Left lung (tissue), 4 donors: ENCODE measurements at regions not wholly inside any gene's neighbourhood (a gene's known extent, or its start where the extent isn't known, plus 50 kb on each side); places are given as distances from the start of the nearest gene placed in this dataset.

Experiments
- ATAC-seq: fragments of 200-7000 bp; cut with Tn5 transposase; one replicate; pipeline ENCODE4 v1.9.1; 2020; ENCODE audit warnings: moderate library complexity
- DNase-seq, 4 donors: peaks; one replicate each; pipeline ENCODE4 v3.0.0-alpha.2; 2013 to 2020
- H3K27ac ChIP-seq, 2 donors: fragments of 200-600 bp; sonication (generic) in 1 of 2; one replicate each; pipeline versions ENCODE4 v1.5.0 to v1.8.0; 2020 to 2021
- H3K27me3 ChIP-seq, 2 donors: fragments of 200-600 bp; sonication (generic) in 1 of 2; one replicate each; pipeline versions ENCODE4 v1.5.0 to v1.8.0; 2020 to 2021
- H3K36me3 ChIP-seq, 2 donors: fragments of 200-600 bp; sonication (generic) in 1 of 2; one replicate each; pipeline versions ENCODE4 v1.5.0 to v1.8.0; 2020 to 2021
- H3K4me1 ChIP-seq, 2 donors: fragments of 200-600 bp; one replicate each; pipeline ENCODE4 v1.8.0; 2021
- H3K4me3 ChIP-seq, 2 donors: fragments of 200-600 bp; sonication (generic) in 1 of 2; one replicate each; pipeline versions ENCODE4 v1.5.0 to v1.8.0; 2020 to 2021; ENCODE audit warnings: mild to moderate bottlenecking in 1 of 2
- H3K9me3 ChIP-seq, 2 donors: fragments of 200-600 bp; sonication (generic) in 1 of 2; one replicate each; pipeline versions ENCODE4 v1.5.0 to v1.8.0; 2020 to 2021
- intact Hi-C, 2 donors: fragments of 100-400 bp; cut with DNase I; formaldehyde crosslinking; loops; one replicate each; pipeline versions ENCODE4 v1.11.2 to v1.14.2; 2022
- TF ChIP-seq, protein P1 (sequence below), 2 donors: fragments of 200-600 bp; sonication (generic) in 1 of 2; IDR thresholded peaks; one replicate each; pipeline versions ENCODE4 v1.5.0 to v1.8.0; 2021; ENCODE audit warnings: antibody characterized with exemption in 2 of 2
- donor health status: DM: no; HTN: yes; CAD: no.
- donor health status: DM: no; HTN: no; CAD: no.

DNA sequence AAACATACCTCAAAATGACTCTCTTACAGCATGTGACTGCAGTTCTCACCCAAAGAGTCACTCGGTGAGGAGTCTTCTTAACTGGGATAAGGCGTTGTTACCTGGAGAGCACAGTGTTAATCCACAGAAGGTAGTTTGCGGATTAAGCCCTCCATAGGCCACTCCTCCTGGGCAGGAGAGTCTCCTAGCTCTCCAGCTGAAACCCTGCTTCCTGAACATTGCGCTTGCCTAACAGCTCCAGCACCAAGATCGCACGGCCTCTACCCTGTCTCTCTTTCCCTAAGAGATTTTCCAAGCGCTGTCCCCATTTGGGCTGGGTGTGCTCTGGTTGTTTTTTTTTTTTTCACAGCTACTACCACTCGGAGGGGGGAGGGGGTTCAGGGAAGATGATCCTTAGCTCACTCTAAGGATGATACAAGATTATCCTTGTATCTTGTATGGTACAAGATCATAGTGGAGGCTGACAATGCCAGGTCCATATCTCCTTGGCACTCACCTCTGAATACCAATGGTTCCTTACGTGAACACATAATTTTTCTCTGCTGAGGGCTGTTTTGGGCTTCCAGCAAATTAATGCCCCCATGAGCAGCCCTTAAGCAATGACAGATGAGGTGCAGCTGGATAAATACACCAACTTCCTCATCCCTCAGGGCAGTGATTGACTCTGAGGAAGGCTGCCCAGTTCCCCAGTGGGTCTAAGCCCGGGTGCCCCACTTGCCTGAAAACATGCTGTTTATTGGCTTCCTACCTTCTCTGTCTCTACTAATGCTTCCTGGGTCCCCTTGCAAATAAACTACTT lies 185.2 kb upstream of the TSC22D2 start:
- TF ChIP-seq, protein P1, sequence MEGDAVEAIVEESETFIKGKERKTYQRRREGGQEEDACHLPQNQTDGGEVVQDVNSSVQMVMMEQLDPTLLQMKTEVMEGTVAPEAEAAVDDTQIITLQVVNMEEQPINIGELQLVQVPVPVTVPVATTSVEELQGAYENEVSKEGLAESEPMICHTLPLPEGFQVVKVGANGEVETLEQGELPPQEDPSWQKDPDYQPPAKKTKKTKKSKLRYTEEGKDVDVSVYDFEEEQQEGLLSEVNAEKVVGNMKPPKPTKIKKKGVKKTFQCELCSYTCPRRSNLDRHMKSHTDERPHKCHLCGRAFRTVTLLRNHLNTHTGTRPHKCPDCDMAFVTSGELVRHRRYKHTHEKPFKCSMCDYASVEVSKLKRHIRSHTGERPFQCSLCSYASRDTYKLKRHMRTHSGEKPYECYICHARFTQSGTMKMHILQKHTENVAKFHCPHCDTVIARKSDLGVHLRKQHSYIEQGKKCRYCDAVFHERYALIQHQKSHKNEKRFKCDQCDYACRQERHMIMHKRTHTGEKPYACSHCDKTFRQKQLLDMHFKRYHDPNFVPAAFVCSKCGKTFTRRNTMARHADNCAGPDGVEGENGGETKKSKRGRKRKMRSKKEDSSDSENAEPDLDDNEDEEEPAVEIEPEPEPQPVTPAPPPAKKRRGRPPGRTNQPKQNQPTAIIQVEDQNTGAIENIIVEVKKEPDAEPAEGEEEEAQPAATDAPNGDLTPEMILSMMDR (IDR thresholded peaks at IDR 0.05) = no peak
- peak; percentile 27 for ATAC-seq
- no peak overlapping the region for H3K27ac ChIP-seq
- intact Hi-C loops = loop anchor here in 1 of 2 donors (10.0 kb wide), 1 partner anchor 272 kb away; no protein-coding TSS in a partner anchor
- DNase-seq = no peak
- peaks cover 0 to 3% of the 10 kb centered on the region in 2 donors for H3K9me3 ChIP-seq
- H3K36me3 ChIP-seq = no peaks in the 10 kb centered on the region
- no peak overlapping the region for H3K4me3 ChIP-seq
- peaks cover 0 to 13% of the 10 kb centered on the region in 2 donors for H3K27me3 ChIP-seq
- H3K4me1 ChIP-seq = peaks cover 0 to 6% of the 10 kb centered on the region in 2 donors

DNA sequence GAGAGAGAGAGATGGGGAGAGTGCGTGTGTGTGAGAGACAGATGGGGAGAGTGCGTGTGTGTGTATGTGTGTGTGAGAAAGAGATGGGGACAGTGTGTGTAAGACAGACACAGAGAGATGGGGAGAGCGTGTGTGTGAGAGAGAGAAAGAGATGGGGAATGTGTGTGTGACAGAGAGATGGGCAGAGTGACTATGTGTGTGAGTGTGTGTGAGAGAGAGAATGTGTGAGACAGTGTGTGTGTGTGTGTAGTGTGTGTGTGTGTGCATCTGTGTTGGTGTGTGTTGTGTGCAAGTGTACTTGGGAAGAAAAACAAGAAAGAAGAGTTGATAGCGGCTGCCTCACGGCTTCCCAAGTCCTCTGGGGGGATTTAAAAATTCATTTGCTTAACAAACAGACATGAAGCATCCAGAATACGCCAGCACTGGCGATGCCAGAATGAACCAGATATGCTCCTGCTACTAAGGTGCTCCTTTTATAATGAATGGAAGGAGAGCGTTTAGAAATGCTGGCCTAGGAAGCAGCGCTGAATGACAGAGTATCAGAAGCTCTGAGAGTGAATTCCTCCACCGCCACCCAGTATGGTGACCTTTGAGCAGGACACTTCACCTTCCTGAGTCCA lies 186.1 kb upstream of the TSC22D2 start:
- DNase-seq (no peak), ATAC-seq (no peak)
- H3K27me3 ChIP-seq = peaks cover 0 to 13% of the 10 kb centered on the region in 2 donors
- TF ChIP-seq, protein P1 (IDR thresholded peaks at IDR 0.05) = no peak
- H3K4me3 ChIP-seq = no peak overlapping the region
- H3K9me3 ChIP-seq = peaks cover 0 to 4% of the 10 kb centered on the region in 2 donors
- H3K36me3 ChIP-seq = no peaks in the 10 kb centered on the region
- H3K4me1 ChIP-seq = peaks cover 0 to 6% of the 10 kb centered on the region in 2 donors
- H3K27ac ChIP-seq = no peak overlapping the region
- intact Hi-C loops = loop anchor here in 1 of 2 donors (10.0 kb wide), 1 partner anchor 273 kb away; no protein-coding TSS in a partner anchor

DNA sequence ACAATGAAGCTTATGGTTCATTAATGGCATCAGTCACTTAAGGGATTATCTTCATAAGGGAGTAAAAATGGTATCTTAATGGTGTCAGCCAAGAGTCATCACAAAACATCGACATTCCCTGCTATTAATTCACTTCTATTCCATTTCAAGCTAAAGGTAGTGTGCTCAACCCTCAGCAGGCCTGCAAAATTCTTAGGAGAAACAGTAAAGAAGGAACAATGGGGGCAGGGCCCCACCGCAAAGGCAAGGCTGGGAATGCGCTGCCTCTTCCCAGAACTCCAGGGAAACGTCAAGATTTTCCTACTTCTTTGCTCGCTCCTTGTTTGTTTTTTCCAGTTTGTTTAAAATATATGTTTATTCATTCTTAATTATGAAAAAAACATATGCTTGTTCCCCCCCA lies 187.3 kb upstream of the TSC22D2 start:
- TF ChIP-seq, protein P1 (IDR thresholded peaks at IDR 0.05) = no peak
- DNase-seq (no peak), ATAC-seq (peak; percentile 37)
- Histone ChIP-seq H3K9me3 (peaks cover 0 to 4% of the 10 kb centered on the region in 2 donors), H3K27ac (no peak overlapping the region), H3K36me3 (no peaks in the 10 kb centered on the region), H3K4me3 (peak overlapping the region in 1 of 2 donors; percentile 3), H3K4me1 (peaks cover 0 to 6% of the 10 kb centered on the region in 2 donors), H3K27me3 (peaks cover 0 to 13% of the 10 kb centered on the region in 2 donors)
- intact Hi-C loops = loop anchor here in 1 of 2 donors (10.0 kb wide), 1 partner anchor 274 kb away; no protein-coding TSS in a partner anchor

DNA sequence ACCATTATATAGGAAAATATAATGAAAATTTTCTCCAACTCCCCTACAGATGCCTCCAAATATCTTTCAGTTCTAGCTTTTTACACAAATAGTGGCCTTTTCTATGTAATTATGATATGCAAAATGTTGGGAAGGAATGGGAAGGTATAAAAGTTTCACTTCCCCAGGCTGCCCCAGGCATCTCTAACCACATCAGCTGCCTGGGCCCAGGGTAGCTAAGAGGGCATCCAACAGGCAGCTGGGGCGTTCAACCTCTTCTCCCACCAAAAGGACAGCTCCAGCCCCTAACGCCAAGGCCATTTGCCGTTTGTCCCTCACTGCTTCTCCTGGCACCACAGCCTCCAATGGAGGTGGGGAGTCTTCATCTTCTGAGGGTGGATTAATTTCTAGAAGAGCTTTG lies 188.1 kb upstream of the TSC22D2 start:
- TF ChIP-seq, protein P1 (IDR thresholded peaks at IDR 0.05) = no peak
- Histone ChIP-seq H3K4me1 (peaks cover 0 to 6% of the 10 kb centered on the region in 2 donors), H3K4me3 (no peak overlapping the region), H3K36me3 (no peaks in the 10 kb centered on the region), H3K27ac (no peak overlapping the region), H3K27me3 (peaks cover 0 to 13% of the 10 kb centered on the region in 2 donors), H3K9me3 (peaks cover 0 to 4% of the 10 kb centered on the region in 2 donors)
- intact Hi-C loops = loop anchor here in 1 of 2 donors (10.0 kb wide), 1 partner anchor 275 kb away; no protein-coding TSS in a partner anchor
- DNase-seq (no peak), ATAC-seq (no peak)

DNA sequence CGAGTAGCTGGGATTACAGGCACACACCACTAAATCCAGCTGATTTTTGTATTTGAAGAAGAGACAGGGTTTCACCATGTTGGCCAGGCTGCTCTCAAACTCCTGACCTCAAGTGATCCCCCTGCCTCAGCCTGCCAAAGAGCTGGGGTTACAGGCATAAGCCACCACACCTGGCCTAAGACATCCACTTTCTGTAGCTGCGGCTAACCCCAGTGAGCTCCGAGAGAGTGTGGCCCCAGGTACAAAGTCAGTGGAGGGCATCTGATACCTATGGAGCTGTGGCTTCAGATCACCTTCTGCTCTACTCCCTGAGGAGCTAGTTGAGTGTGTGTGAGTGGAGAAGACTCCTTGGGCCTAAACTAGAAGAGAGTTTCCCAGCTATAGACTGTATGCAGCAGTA lies 189.3 kb upstream of the TSC22D2 start:
- Histone ChIP-seq H3K36me3 (no peaks in the 10 kb centered on the region), H3K4me1 (peaks cover 0 to 6% of the 10 kb centered on the region in 2 donors), H3K9me3 (peaks cover 0 to 4% of the 10 kb centered on the region in 2 donors), H3K27ac (no peak overlapping the region), H3K27me3 (peaks cover 0 to 13% of the 10 kb centered on the region in 2 donors), H3K4me3 (no peak overlapping the region)
- TF ChIP-seq, protein P1 (IDR thresholded peaks at IDR 0.05) = no peak
- ATAC-seq (no peak), DNase-seq (no peak)
- intact Hi-C loops = no loop called here
